Mesenchymal stem cell (in vitro differentiated cells and primary cell): ENCODE measurements at regions not wholly inside any gene's neighbourhood (a gene's known extent, or its start where the extent isn't known, plus 50 kb on each side); places are given as distances from the start of the nearest gene placed in this dataset.
A peak's percentile ranks its signal among the peaks of the same experiment; 100 is the strongest.

Source experiments
- DNase-seq: peaks from one replicate; pipeline ENCODE4 v3.0.0-alpha.2; 2013
- H2AFZ ChIP-seq: one replicate; pipeline ENCODE4 v1.6.1; 2013; ENCODE audit warnings: low read depth, mild to moderate bottlenecking, control low read depth, inconsistent platforms, low read length, moderate library complexity
- H2AK5ac ChIP-seq: 2 replicates; pipeline ENCODE4 v1.6.1; 2013; ENCODE audit warnings: low read length, moderate library complexity, mild to moderate bottlenecking, inconsistent platforms; ENCODE audit not compliant: severe bottlenecking
- H2BK120ac ChIP-seq: one replicate; pipeline ENCODE4 v1.6.1; 2013; ENCODE audit warnings: low read depth, mild to moderate bottlenecking, inconsistent platforms, low read length, moderate library complexity
- H2BK12ac ChIP-seq, 2 experiments: one replicate each; pipeline ENCODE4 v1.6.1; 2013; ENCODE audit warnings: inconsistent platforms in 2 of 2, low read length in 2 of 2, mild to moderate bottlenecking in 2 of 2, moderate library complexity in 2 of 2, control low read depth in 1 of 2
- H2BK15ac ChIP-seq: one replicate; pipeline ENCODE4 v1.6.1; 2013; ENCODE audit warnings: mild to moderate bottlenecking, low read depth, inconsistent platforms; ENCODE audit not compliant: poor library complexity, severe bottlenecking
- H2BK5ac ChIP-seq: 2 replicates; pipeline ENCODE4 v1.6.1; 2013; ENCODE audit warnings: low read depth, mild to moderate bottlenecking, low read length, control low read depth, inconsistent platforms; ENCODE audit not compliant: poor library complexity, severe bottlenecking
- H3K14ac ChIP-seq, 2 experiments: one replicate each; pipeline ENCODE4 v1.6.1; 2013; ENCODE audit warnings: inconsistent platforms in 2 of 2, low read length in 2 of 2, control low read depth in 1 of 2, mild to moderate bottlenecking in 1 of 2, moderate library complexity in 1 of 2
- H3K18ac ChIP-seq, 2 experiments: one replicate each; pipeline ENCODE4 v1.6.1; 2013; ENCODE audit warnings: inconsistent platforms in 2 of 2, low read length in 2 of 2, control low read depth in 1 of 2, low read depth in 1 of 2, mild to moderate bottlenecking in 1 of 2
- H3K23ac ChIP-seq, 2 experiments: one replicate each; pipeline ENCODE4 v1.6.1; 2013; ENCODE audit warnings: inconsistent platforms in 2 of 2, low read length in 2 of 2, mild to moderate bottlenecking in 2 of 2, moderate library complexity in 2 of 2, control low read depth in 1 of 2
- H3K27ac ChIP-seq: 2 replicates; pipeline ENCODE4 v1.5.1; 2013; ENCODE audit warnings: mild to moderate bottlenecking, moderate library complexity, low read length, control low read depth, inconsistent platforms; ENCODE audit not compliant: poor library complexity, severe bottlenecking
- H3K27me3 ChIP-seq, 2 experiments: 2 replicates each; pipeline versions ENCODE4 v1.6.1 to v1.7.0; 2013; ENCODE audit warnings: low read length in 2 of 2, mild to moderate bottlenecking in 2 of 2, moderate library complexity in 2 of 2, control low read depth in 1 of 2, inconsistent platforms in 1 of 2; ENCODE audit not compliant: control insufficient read depth in 1 of 2, insufficient read depth in 1 of 2
- H3K36me3 ChIP-seq, 2 experiments: 2 replicates each; pipeline versions ENCODE4 v1.6.1 to v1.7.0; 2013; ENCODE audit warnings: low read length in 2 of 2, control low read depth in 1 of 2, inconsistent platforms in 1 of 2, low read depth in 1 of 2, mild to moderate bottlenecking in 1 of 2; ENCODE audit not compliant: insufficient read depth in 2 of 2, control insufficient read depth in 1 of 2
- H3K4ac ChIP-seq, 2 experiments: one replicate each; pipeline ENCODE4 v1.6.1; 2013; ENCODE audit warnings: inconsistent platforms in 2 of 2, low read length in 2 of 2, mild to moderate bottlenecking in 2 of 2, moderate library complexity in 2 of 2, control low read depth in 1 of 2, low read depth in 1 of 2
- H3K4me1 ChIP-seq: 2 replicates; pipeline ENCODE4 v1.6.1; 2013; ENCODE audit warnings: low read depth, low read length, control low read depth; ENCODE audit not compliant: control insufficient read depth, insufficient read depth
- H3K4me2 ChIP-seq: 2 replicates; pipeline ENCODE4 v1.6.1; 2013; ENCODE audit warnings: low read length, mild to moderate bottlenecking, inconsistent platforms; ENCODE audit not compliant: poor library complexity, severe bottlenecking
- H3K4me3 ChIP-seq, 2 experiments: 2 replicates each; pipeline versions ENCODE4 v1.5.1 to v1.7.0; 2013; ENCODE audit warnings: low read length in 2 of 2, mild to moderate bottlenecking in 2 of 2, control low read depth in 1 of 2, low read depth in 1 of 2; ENCODE audit not compliant: insufficient read depth in 1 of 2
- H3K79me1 ChIP-seq: replicated peaks from 2 replicates; pipeline ENCODE4 v1.6.1; 2013; ENCODE audit warnings: mild to moderate bottlenecking, control low read depth, low read length, inconsistent platforms; ENCODE audit not compliant: poor library complexity, severe bottlenecking
- H3K9ac ChIP-seq: 2 replicates; pipeline ENCODE4 v1.7.0; 2013; ENCODE audit warnings: mild to moderate bottlenecking, low read length, moderate library complexity
- H3K9me3 ChIP-seq: 2 replicates; pipeline ENCODE4 v1.7.0; 2013; ENCODE audit warnings: mild to moderate bottlenecking, low read length; ENCODE audit not compliant: control insufficient read depth
- H4K8ac ChIP-seq: one replicate; pipeline ENCODE4 v1.6.1; 2013; ENCODE audit warnings: inconsistent platforms, mild to moderate bottlenecking, low read length, moderate library complexity
- H4K91ac ChIP-seq: one replicate; pipeline ENCODE4 v1.6.1; 2013; ENCODE audit warnings: mild to moderate bottlenecking, low read length, inconsistent platforms
- WGBS: methylation state at CpG from one replicate; pipeline ENCODE4 v1.1.7; 2013; ENCODE audit warnings: mixed read lengths; 5-methylcytosine and 5-hydroxymethylcytosine counted together

DNA sequence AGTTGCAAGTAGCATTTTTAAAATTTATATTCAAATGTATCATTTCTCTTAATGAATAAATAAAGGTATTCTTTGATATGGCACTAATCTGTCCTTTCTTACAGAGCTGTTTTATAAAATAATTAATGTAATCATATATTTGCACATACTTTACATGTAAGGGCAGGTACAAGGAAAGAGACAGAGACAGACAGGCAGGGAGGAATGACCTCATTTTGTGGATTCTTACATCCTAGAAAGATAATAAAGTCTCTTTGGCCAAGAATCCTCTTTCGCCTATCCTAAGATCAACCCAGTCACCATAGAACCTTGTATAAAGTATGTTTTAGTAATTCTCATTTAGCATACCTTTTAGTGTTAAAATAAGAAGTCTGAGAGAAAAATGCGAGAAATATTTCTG lies 98.5 kb upstream of the CTSO start:
- no peaks in the 10 kb centered on the region for H3K79me1 ChIP-seq
- H2AK5ac ChIP-seq = no peak overlapping the region
- no peak overlapping the region for H2BK5ac ChIP-seq
- H2BK120ac ChIP-seq = no peak overlapping the region
- no peaks in the 10 kb centered on the region for H3K4me1 ChIP-seq
- no peak overlapping the region for H3K23ac ChIP-seq
- no peak overlapping the region for H3K4me2 ChIP-seq
- no peak overlapping the region for H3K4me3 ChIP-seq
- no peak overlapping the region for H2AFZ ChIP-seq
- H4K8ac ChIP-seq = no peak overlapping the region
- no peak overlapping the region for H2BK15ac ChIP-seq
- H4K91ac ChIP-seq = no peak overlapping the region
- no peaks in the 10 kb centered on the region for H3K27me3 ChIP-seq
- no peak for DNase-seq
- H3K14ac ChIP-seq = no peak overlapping the region
- H3K9ac ChIP-seq = no peak overlapping the region
- H3K27ac ChIP-seq = no peak overlapping the region
- H3K9me3 ChIP-seq = no peaks in the 10 kb centered on the region
- H2BK12ac ChIP-seq = no peak overlapping the region
- H3K36me3 ChIP-seq = no peaks in the 10 kb centered on the region
- H3K4ac ChIP-seq = no peak overlapping the region
- WGBS = no CpG with 5 or more reads among the region's 2 CpGs
- H3K18ac ChIP-seq = no peak overlapping the region

DNA sequence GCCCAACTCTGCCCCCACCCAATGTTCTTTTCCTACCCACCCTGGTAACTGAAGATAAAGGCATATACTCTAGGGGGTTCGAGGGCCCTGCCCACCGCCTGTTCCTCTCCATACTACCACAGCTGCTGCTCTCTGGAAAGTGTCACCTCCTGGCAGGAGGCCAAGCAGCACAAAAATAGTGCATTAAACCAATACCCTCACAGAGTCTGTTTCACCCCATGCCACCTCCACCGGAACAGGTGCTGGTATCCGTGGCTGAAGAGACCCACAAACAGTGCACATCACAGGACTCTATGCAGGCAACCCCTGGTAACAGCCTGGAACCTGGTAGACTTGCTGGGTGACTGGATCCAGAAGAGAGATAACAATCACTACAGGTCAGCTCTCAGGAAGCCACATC lies 85.1 kb upstream of the CTSO start:
- Histone ChIP-seq H3K23ac (no peak overlapping the region), H3K4me2 (no peak overlapping the region), H3K14ac (no peak overlapping the region), H3K9me3 (no peaks in the 10 kb centered on the region), H3K79me1 (no peaks in the 10 kb centered on the region), H3K4me3 (no peak overlapping the region), H4K91ac (peak overlapping the region; percentile 61), H3K27ac (no peak overlapping the region), H2BK120ac (no peak overlapping the region), H3K36me3 (no peaks in the 10 kb centered on the region), H3K18ac (no peak overlapping the region), H3K4ac (no peak overlapping the region), H3K9ac (no peak overlapping the region), H2BK5ac (no peak overlapping the region), H2AK5ac (no peak overlapping the region), H3K27me3 (no peaks in the 10 kb centered on the region), H2AFZ (no peak overlapping the region), H2BK12ac (no peak overlapping the region), H3K4me1 (no peaks in the 10 kb centered on the region), H4K8ac (no peak overlapping the region), H2BK15ac (no peak overlapping the region)
- DNase-seq = no peak
- 98% methylated on average over 4 of the region's 4 CpGs for WGBS

DNA sequence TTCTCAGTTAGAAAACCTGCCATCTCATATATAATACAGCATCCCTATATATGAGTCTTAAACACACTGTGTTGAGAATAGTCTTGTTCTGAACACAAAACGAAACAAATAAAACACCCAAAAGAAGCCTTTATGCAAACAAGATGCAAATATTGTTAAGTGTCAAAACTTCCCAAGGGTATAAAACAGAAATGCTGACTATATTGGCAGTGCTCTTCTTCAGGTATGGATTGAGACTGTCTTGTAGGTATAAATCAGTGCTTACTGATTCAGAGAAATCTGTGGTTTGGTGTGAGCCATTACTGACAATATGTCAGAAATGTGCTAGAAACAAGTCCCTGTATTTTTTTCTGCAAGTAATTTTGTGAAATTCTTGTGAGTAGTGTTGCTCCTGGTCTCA lies 82.8 kb upstream of the CTSO start:
- no peak overlapping the region for H2BK120ac ChIP-seq
- no peak overlapping the region for H2BK15ac ChIP-seq
- H3K14ac ChIP-seq = no peak overlapping the region
- no peaks in the 10 kb centered on the region for H3K36me3 ChIP-seq
- H3K79me1 ChIP-seq = no peaks in the 10 kb centered on the region
- H3K27ac ChIP-seq = no peak overlapping the region
- H4K91ac ChIP-seq = no peak overlapping the region
- no peak overlapping the region for H3K23ac ChIP-seq
- H3K4ac ChIP-seq = no peak overlapping the region
- WGBS = 100% methylated on average over 1 of the region's 1 CpG
- DNase-seq = no peak
- H3K4me3 ChIP-seq = no peak overlapping the region
- no peak overlapping the region for H3K9ac ChIP-seq
- H3K27me3 ChIP-seq = no peaks in the 10 kb centered on the region
- no peak overlapping the region for H2AFZ ChIP-seq
- no peak overlapping the region for H2BK12ac ChIP-seq
- no peak overlapping the region for H3K18ac ChIP-seq
- no peaks in the 10 kb centered on the region for H3K9me3 ChIP-seq
- no peak overlapping the region for H2AK5ac ChIP-seq
- no peaks in the 10 kb centered on the region for H3K4me1 ChIP-seq
- no peak overlapping the region for H3K4me2 ChIP-seq
- H4K8ac ChIP-seq = no peak overlapping the region
- H2BK5ac ChIP-seq = no peak overlapping the region

DNA sequence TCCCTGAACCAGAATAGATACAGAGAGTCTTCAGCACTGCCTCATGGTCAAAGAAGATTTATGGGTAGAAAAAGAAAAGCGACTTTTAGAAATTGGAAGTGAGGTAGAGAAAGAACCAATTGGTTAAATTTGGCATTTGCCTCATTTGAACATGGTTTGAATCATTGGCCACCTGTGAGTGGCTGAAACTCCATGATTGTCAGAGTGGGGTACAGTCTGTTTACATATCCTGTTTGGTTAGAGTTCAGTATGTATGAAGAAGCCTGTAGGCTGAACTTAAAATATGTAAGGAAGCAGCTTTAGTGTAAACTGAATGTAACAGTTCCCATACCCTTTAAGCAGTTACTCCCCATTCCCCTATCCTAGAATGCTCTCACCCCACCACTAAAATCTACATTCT lies 76.0 kb upstream of the CTSO start:
- no peaks in the 10 kb centered on the region for H3K4me1 ChIP-seq
- H3K9ac ChIP-seq = no peak overlapping the region
- H3K18ac ChIP-seq = no peak overlapping the region
- H3K79me1 ChIP-seq = no peaks in the 10 kb centered on the region
- H2AFZ ChIP-seq = no peak overlapping the region
- H2BK15ac ChIP-seq = no peak overlapping the region
- H2BK5ac ChIP-seq = no peak overlapping the region
- 100% methylated on average over 1 of the region's 1 CpG for WGBS
- H3K9me3 ChIP-seq = no peaks in the 10 kb centered on the region
- no peak overlapping the region for H3K14ac ChIP-seq
- H4K8ac ChIP-seq = no peak overlapping the region
- H2BK120ac ChIP-seq = no peak overlapping the region
- no peak overlapping the region for H4K91ac ChIP-seq
- no peak overlapping the region for H2BK12ac ChIP-seq
- H3K27ac ChIP-seq = no peak overlapping the region
- no peak for DNase-seq
- no peak overlapping the region for H2AK5ac ChIP-seq
- H3K27me3 ChIP-seq = no peaks in the 10 kb centered on the region
- no peak overlapping the region for H3K23ac ChIP-seq
- no peak overlapping the region for H3K4me3 ChIP-seq
- H3K4me2 ChIP-seq = no peak overlapping the region
- H3K4ac ChIP-seq = no peak overlapping the region
- no peaks in the 10 kb centered on the region for H3K36me3 ChIP-seq
